ENCODE measurements at regions not wholly inside any gene's neighbourhood (a gene's known extent, or its start where the extent isn't known, plus 50 kb on each side); places are given as distances from the start of the nearest gene placed in this dataset.

DNA sequence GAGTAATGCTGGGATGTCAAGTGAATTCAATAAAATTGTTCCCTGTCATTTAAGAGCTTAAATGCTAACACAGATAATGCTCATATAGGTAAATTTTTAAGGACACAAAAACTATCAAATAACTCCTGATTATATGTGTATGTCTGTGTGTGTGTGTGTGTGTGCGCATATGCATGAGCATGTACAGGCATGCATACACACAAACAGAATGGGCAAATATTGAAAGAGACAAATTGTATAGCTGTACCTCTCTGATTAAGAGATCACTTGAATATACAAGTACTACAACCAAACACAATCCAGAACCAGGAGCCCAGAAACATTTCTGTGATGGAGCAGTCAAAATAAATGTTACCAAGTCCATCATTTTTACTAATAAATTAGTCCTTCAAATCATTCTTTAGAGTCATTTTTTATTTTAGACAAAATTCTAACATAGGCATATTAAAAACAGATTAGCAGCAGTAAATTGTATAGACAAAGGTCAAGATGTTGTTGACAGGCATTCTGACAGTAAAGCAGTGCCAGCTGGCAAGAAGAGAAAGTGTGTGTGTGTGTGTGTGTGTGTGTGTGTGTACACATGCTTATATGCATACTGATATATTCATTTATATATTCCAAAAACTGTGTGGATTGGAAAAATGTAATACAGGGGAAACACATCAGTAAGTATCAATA lies 145.3 kb downstream of the CD47 start:
- no CpG with 5 or more reads among the region's 1 CpG for WGBS (ENCODE audit: extremely low coverage, insufficient coverage, insufficient read length)
- no peaks in the 10 kb centered on the region for H3K27me3 ChIP-seq (ENCODE audit: insufficient read depth, low read length)
- no peak overlapping the region for H2AFZ ChIP-seq (ENCODE audit: insufficient read depth, low read length, poor library complexity)
- no peak overlapping the region for H4K8ac ChIP-seq (ENCODE audit: low read depth, low read length)
- H2AK5ac ChIP-seq (ENCODE audit: low read length), result no peak overlapping the region
- no peak overlapping the region for H2BK120ac ChIP-seq (ENCODE audit: insufficient read depth, low read length, poor library complexity)
- H3K27ac ChIP-seq (ENCODE audit: low read depth, low read length), result no peak overlapping the region
- no peak overlapping the region for H3K23ac ChIP-seq (ENCODE audit: low read length)
- no peaks in the 10 kb centered on the region for H3K79me2 ChIP-seq (ENCODE audit: control insufficient read depth, insufficient read depth, low read length, poor library complexity)
- DNase-seq, result no peak
- H3K4me1 ChIP-seq (ENCODE audit: control insufficient read depth in 1 of 2, insufficient read depth in 2 of 2, low read length in 2 of 2), result no peaks in the 10 kb centered on the region
- H3K36me3 ChIP-seq (ENCODE audit: control insufficient read depth in 1 of 2, insufficient read depth in 2 of 2, low read length in 2 of 2), result no peaks in the 10 kb centered on the region
- no peaks in the 10 kb centered on the region for H3K9me3 ChIP-seq (ENCODE audit: insufficient read depth, low read depth, low read length)
- no peak overlapping the region for H3K18ac ChIP-seq (ENCODE audit: low read length)
- H4K91ac ChIP-seq (ENCODE audit: low read depth, low read length), result no peak overlapping the region
- no peak overlapping the region for H2BK5ac ChIP-seq (ENCODE audit: low read depth, low read length, poor library complexity)
- H4K12ac ChIP-seq (ENCODE audit: low read depth, low read length), result no peak overlapping the region
- H3K4me3 ChIP-seq (ENCODE audit: low read depth, low read length), result no peak overlapping the region
- no peak overlapping the region for H3K4ac ChIP-seq (ENCODE audit: low read depth, low read length)
- no peak overlapping the region for H3K4me2 ChIP-seq (ENCODE audit: low read length)
- H2BK12ac ChIP-seq (ENCODE audit: low read length), result no peak overlapping the region
- no peak overlapping the region for H3K14ac ChIP-seq (ENCODE audit: low read length)
- no peaks in the 10 kb centered on the region for H3K79me1 ChIP-seq (ENCODE audit: low read length)
- H3K9ac ChIP-seq (ENCODE audit: low read length), result no peak overlapping the region

DNA sequence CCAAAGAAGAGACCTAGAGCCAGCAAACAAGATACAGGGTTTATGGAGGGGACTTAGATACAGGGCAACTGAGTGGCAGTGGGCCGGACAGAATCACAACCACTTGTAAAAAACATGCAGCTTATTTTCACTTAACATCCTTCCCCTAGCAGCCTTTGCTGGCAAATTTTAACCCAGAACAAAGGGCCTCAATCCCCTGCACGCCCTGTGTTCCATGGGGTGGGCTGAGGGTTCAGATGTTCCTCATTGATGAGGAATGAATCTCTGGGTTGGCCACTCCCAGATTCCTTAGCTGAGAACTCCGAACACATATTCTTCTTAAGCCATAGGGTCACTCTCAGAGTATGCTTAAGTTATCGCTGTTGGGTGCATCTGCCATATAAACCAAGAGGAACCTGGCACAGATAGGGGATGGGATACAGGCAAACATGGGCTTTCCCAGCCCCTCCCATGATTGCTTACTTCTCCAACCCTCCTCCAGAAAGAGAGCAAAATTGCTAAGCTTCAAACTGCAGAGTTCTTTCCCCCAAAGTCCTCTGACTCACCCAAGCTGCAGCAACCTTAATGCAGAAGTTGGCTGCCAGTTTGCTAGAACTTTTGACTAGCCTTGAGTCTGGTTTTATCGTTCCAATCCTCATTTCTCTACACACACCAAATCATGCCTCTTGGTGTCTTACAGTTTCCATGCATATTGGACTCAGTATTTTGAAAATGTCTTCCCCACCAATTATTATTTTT lies 146.9 kb downstream of the CD47 start:
- Histone ChIP-seq H3K36me3 (ENCODE audit: control insufficient read depth in 1 of 2, insufficient read depth in 2 of 2, low read length in 2 of 2) (no peaks in the 10 kb centered on the region), H4K91ac (ENCODE audit: low read depth, low read length) (no peak overlapping the region), H3K18ac (ENCODE audit: low read length) (no peak overlapping the region), H3K79me1 (ENCODE audit: low read length) (peaks cover 3% of the 10 kb centered on the region), H3K9me3 (ENCODE audit: insufficient read depth, low read depth, low read length) (no peaks in the 10 kb centered on the region), H2AFZ (ENCODE audit: insufficient read depth, low read length, poor library complexity) (no peak overlapping the region), H2BK5ac (ENCODE audit: low read depth, low read length, poor library complexity) (no peak overlapping the region), H3K4me1 (ENCODE audit: control insufficient read depth in 1 of 2, insufficient read depth in 2 of 2, low read length in 2 of 2) (peaks cover 0 to 2% of the 10 kb centered on the region in 2 experiments), H3K79me2 (ENCODE audit: control insufficient read depth, insufficient read depth, low read length, poor library complexity) (no peaks in the 10 kb centered on the region), H3K4ac (ENCODE audit: low read depth, low read length) (no peak overlapping the region), H3K4me3 (ENCODE audit: low read depth, low read length) (no peak overlapping the region), H3K27ac (ENCODE audit: low read depth, low read length) (no peak overlapping the region), H3K27me3 (ENCODE audit: insufficient read depth, low read length) (no peaks in the 10 kb centered on the region), H2AK5ac (ENCODE audit: low read length) (no peak overlapping the region), H2BK12ac (ENCODE audit: low read length) (no peak overlapping the region), H4K12ac (ENCODE audit: low read depth, low read length) (no peak overlapping the region), H3K14ac (ENCODE audit: low read length) (no peak overlapping the region), H2BK120ac (ENCODE audit: insufficient read depth, low read length, poor library complexity) (no peak overlapping the region), H3K4me2 (ENCODE audit: low read length) (no peak overlapping the region), H3K23ac (ENCODE audit: low read length) (no peak overlapping the region), H3K9ac (ENCODE audit: low read length) (no peak overlapping the region), H4K8ac (ENCODE audit: low read depth, low read length) (no peak overlapping the region)
- no CpG with 5 or more reads among the region's 5 CpGs for WGBS (ENCODE audit: extremely low coverage, insufficient coverage, insufficient read length)
- no peak for DNase-seq

DNA sequence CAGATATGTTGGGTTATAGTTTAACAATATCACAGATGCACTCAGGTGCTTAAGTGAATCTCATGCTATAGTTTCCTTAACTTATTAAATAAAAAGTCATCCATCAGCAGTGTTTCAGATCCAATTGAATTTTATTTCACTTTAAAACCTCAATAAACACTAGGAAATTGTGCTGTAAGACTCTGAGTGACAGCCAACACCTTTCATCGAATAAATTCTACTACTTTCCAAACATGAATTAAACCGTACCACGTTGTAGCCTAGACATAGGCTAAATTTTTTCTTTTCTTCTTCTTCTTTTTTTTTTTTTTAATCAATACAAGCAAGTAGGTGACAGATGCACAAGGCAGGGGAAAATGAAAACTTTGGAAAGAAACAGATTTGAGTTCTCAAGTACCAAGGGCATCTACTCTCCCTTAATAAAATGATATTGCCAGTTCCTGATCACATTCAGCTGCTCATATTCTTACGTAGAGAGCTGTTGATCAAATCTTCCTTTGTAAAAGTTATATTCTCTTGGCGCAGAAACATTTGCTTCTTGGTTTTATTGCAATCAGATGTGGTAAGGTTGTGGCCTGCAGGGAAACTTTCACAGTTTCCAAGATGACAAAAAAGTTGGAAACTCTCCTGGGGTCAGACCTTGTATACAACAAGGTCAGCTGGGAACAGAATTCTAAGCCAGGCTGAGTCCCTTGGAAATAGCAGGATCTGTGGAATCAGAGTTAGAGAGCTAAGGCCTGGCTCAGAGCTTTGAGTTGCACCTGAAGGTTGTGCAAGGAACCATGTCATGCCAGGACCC lies 147.7 kb downstream of the CD47 start:
- H3K9ac ChIP-seq (ENCODE audit: low read length), result no peak overlapping the region
- no peak overlapping the region for H4K12ac ChIP-seq (ENCODE audit: low read depth, low read length)
- peaks cover 0 to 2% of the 10 kb centered on the region in 2 experiments for H3K4me1 ChIP-seq (ENCODE audit: control insufficient read depth in 1 of 2, insufficient read depth in 2 of 2, low read length in 2 of 2)
- no peaks in the 10 kb centered on the region for H3K27me3 ChIP-seq (ENCODE audit: insufficient read depth, low read length)
- H2BK5ac ChIP-seq (ENCODE audit: low read depth, low read length, poor library complexity), result no peak overlapping the region
- H4K8ac ChIP-seq (ENCODE audit: low read depth, low read length), result no peak overlapping the region
- H3K4me3 ChIP-seq (ENCODE audit: low read depth, low read length), result no peak overlapping the region
- no peak overlapping the region for H2BK120ac ChIP-seq (ENCODE audit: insufficient read depth, low read length, poor library complexity)
- H4K91ac ChIP-seq (ENCODE audit: low read depth, low read length), result no peak overlapping the region
- H3K23ac ChIP-seq (ENCODE audit: low read length), result no peak overlapping the region
- H2AFZ ChIP-seq (ENCODE audit: insufficient read depth, low read length, poor library complexity), result no peak overlapping the region
- H3K14ac ChIP-seq (ENCODE audit: low read length), result no peak overlapping the region
- H3K27ac ChIP-seq (ENCODE audit: low read depth, low read length), result no peak overlapping the region
- no peak overlapping the region for H2AK5ac ChIP-seq (ENCODE audit: low read length)
- H3K4ac ChIP-seq (ENCODE audit: low read depth, low read length), result no peak overlapping the region
- no peaks in the 10 kb centered on the region for H3K79me2 ChIP-seq (ENCODE audit: control insufficient read depth, insufficient read depth, low read length, poor library complexity)
- no peak overlapping the region for H3K4me2 ChIP-seq (ENCODE audit: low read length)
- DNase-seq, result no peak
- no peak overlapping the region for H3K18ac ChIP-seq (ENCODE audit: low read length)
- WGBS (ENCODE audit: extremely low coverage, insufficient coverage, insufficient read length), result no CpG with 5 or more reads among the region's 5 CpGs
- peaks cover 6% of the 10 kb centered on the region for H3K79me1 ChIP-seq (ENCODE audit: low read length)
- H3K36me3 ChIP-seq (ENCODE audit: control insufficient read depth in 1 of 2, insufficient read depth in 2 of 2, low read length in 2 of 2), result no peaks in the 10 kb centered on the region
- H3K9me3 ChIP-seq (ENCODE audit: insufficient read depth, low read depth, low read length), result no peaks in the 10 kb centered on the region
- H2BK12ac ChIP-seq (ENCODE audit: low read length), result no peak overlapping the region

DNA sequence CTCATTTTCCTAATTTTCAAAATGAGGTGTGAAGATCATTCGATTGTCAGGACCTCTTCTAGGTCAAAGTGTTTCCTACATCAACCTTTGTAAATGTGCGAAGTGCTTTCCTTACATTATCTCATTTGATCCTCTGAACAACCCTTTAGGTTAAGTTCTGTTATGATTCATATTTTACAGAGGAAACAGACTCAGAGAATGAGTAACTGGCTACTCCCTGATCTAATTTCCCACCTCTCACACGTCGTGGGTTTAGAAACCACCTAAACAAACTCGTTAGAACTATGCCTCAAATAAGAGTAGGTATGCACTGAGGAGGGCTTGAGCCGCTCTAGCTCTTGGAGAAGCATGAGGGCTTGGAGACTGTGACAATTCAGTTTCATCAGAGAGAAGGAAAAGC lies 148.6 kb downstream of the CD47 start:
- H3K4me1 ChIP-seq (ENCODE audit: control insufficient read depth in 1 of 2, insufficient read depth in 2 of 2, low read length in 2 of 2), result peaks cover 0 to 2% of the 10 kb centered on the region in 2 experiments
- no CpG with 5 or more reads among the region's 6 CpGs for WGBS (ENCODE audit: extremely low coverage, insufficient coverage, insufficient read length)
- H3K36me3 ChIP-seq (ENCODE audit: control insufficient read depth in 1 of 2, insufficient read depth in 2 of 2, low read length in 2 of 2), result no peaks in the 10 kb centered on the region
- H3K4me3 ChIP-seq (ENCODE audit: low read depth, low read length), result no peak overlapping the region
- H3K18ac ChIP-seq (ENCODE audit: low read length), result no peak overlapping the region
- H4K91ac ChIP-seq (ENCODE audit: low read depth, low read length), result no peak overlapping the region
- no peak overlapping the region for H3K14ac ChIP-seq (ENCODE audit: low read length)
- no peak overlapping the region for H2AFZ ChIP-seq (ENCODE audit: insufficient read depth, low read length, poor library complexity)
- no peak overlapping the region for H2AK5ac ChIP-seq (ENCODE audit: low read length)
- no peak overlapping the region for H2BK12ac ChIP-seq (ENCODE audit: low read length)
- H3K27ac ChIP-seq (ENCODE audit: low read depth, low read length), result no peak overlapping the region
- H4K12ac ChIP-seq (ENCODE audit: low read depth, low read length), result no peak overlapping the region
- H2BK120ac ChIP-seq (ENCODE audit: insufficient read depth, low read length, poor library complexity), result no peak overlapping the region
- H3K9ac ChIP-seq (ENCODE audit: low read length), result no peak overlapping the region
- peaks cover 6% of the 10 kb centered on the region for H3K79me1 ChIP-seq (ENCODE audit: low read length)
- no peaks in the 10 kb centered on the region for H3K27me3 ChIP-seq (ENCODE audit: insufficient read depth, low read length)
- H4K8ac ChIP-seq (ENCODE audit: low read depth, low read length), result no peak overlapping the region
- no peak for DNase-seq
- H3K79me2 ChIP-seq (ENCODE audit: control insufficient read depth, insufficient read depth, low read length, poor library complexity), result no peaks in the 10 kb centered on the region
- no peaks in the 10 kb centered on the region for H3K9me3 ChIP-seq (ENCODE audit: insufficient read depth, low read depth, low read length)
- no peak overlapping the region for H3K4me2 ChIP-seq (ENCODE audit: low read length)
- H3K23ac ChIP-seq (ENCODE audit: low read length), result no peak overlapping the region
- H3K4ac ChIP-seq (ENCODE audit: low read depth, low read length), result no peak overlapping the region
- no peak overlapping the region for H2BK5ac ChIP-seq (ENCODE audit: low read depth, low read length, poor library complexity)

All from trophoblast cell (in vitro differentiated cells and primary cell).